K562 (cell line): ENCODE measurements at regions not wholly inside any gene's neighbourhood (a gene's known extent, or its start where the extent isn't known, plus 50 kb on each side); places are given as distances from the start of the nearest gene placed in this dataset.
A peak's percentile ranks its signal among the peaks of the same experiment; 100 is the strongest.

Experiments
- ATAC-seq: fragments of 200-7000 bp; cut with Tn5 transposase; 3 replicates; pipeline ENCODE4 v1.9.1; 2020; ENCODE audit warnings: moderate library complexity
- BruUV-seq: library from RNA; stranded (reverse); fragments of 400-500 nt; replicated peaks from 2 replicates; lab custom pipeline; 2021; lab: Mats Ljungman, UMichigan
- CTCF ChIA-PET: fragments of 300-600 bp; formaldehyde crosslinking; extraction: SDS; loops from one replicate; lab custom pipeline; 2021; ENCODE audit warnings: low intra/inter-chr PET ratio; lab: Yijun Ruan, JAX
- POLR2A ChIA-PET: fragments of 300-600, 350-650 bp; sonication (Branson Sonifier 250); formaldehyde crosslinking; extraction: SDS; loops from one replicate; lab custom pipeline; 2021; ENCODE audit warnings: antibody characterized with exemption, inconsistent platforms; lab: Yijun Ruan, JAX
- DNase-seq, 4 experiments: peaks; one replicate each; pipeline versions ENCODE4 v3.0.0 to v3.0.0-alpha.2; 2011 to 2018; ENCODE audit warnings: low spot score in 3 of 4, mixed read lengths in 3 of 4; ENCODE audit errors: extremely low read depth in 1 of 4
- FAIRE-seq: peaks from 2 replicates; lab custom pipeline; 2011; peaks lifted over from hg19 to GRCh38; lab: Jason Lieb, UNC
- H2AFZ ChIP-seq: 2 replicates; pipeline ENCODE4 v1.6.0; 2011; ENCODE audit warnings: low read depth, low read length, control low read depth, inconsistent platforms
- H3K27ac ChIP-seq: fragments of 200-600 bp; 3 replicates; pipeline ENCODE4 v1.8.0; 2011; ENCODE audit warnings: low read depth, mild to moderate bottlenecking, control low read depth, inconsistent platforms, low read length, moderate library complexity, mixed read lengths; ENCODE audit errors: extremely low read depth
- H3K27me3 ChIP-seq, 2 experiments: fragments of 300-600 bp in 1 of 2; 2 replicates in 1 of 2; 3 replicates in 1 of 2; pipeline versions ENCODE4 v1.6.0 to v1.8.0; 2011; ENCODE audit warnings: inconsistent platforms in 2 of 2, low read length in 2 of 2, mild to moderate bottlenecking in 1 of 2, mixed read lengths in 1 of 2, moderate library complexity in 1 of 2; ENCODE audit not compliant: control insufficient read depth in 2 of 2, insufficient read depth in 2 of 2
- H3K36me3 ChIP-seq: fragments of 300-600 bp; 3 replicates; pipeline ENCODE4 v1.8.0; 2011; ENCODE audit warnings: mild to moderate bottlenecking, low read length, inconsistent platforms; ENCODE audit not compliant: control insufficient read depth, insufficient read depth
- H3K4me1 ChIP-seq, 2 experiments: fragments of 200-600 bp in 1 of 2; replicated peaks in 1 of 2; 2 replicates in 1 of 2; 3 replicates in 1 of 2; pipeline versions ENCODE4 v1.5.1 to v1.8.0; 2011; ENCODE audit warnings: inconsistent platforms in 2 of 2, low read length in 2 of 2, mild to moderate bottlenecking in 1 of 2, mixed read lengths in 1 of 2, moderate library complexity in 1 of 2; ENCODE audit not compliant: control insufficient read depth in 2 of 2, insufficient read depth in 2 of 2
- H3K4me2 ChIP-seq: 2 replicates; pipeline ENCODE4 v1.6.1; 2011; ENCODE audit warnings: low read length, control low read depth, inconsistent platforms, mixed read lengths; ENCODE audit not compliant: insufficient read depth
- H3K4me3 ChIP-seq: fragments of 200-600 bp; sonication (generic), shearing (Covaris generic); 2 replicates; pipeline ENCODE4 v1.5.1; 2016; ENCODE audit warnings: control low read depth, inconsistent platforms
- H3K79me2 ChIP-seq: fragments of 200-600 bp; 3 replicates; pipeline ENCODE4 v1.8.0; 2011; ENCODE audit warnings: low read length, inconsistent platforms; ENCODE audit not compliant: control insufficient read depth, insufficient read depth
- H3K9ac ChIP-seq, 2 experiments: 2 replicates each; pipeline versions ENCODE4 v1.6.0 to v1.6.1; 2011; ENCODE audit warnings: low read depth in 2 of 2, low read length in 2 of 2, control low read depth in 1 of 2, inconsistent platforms in 1 of 2, mild to moderate bottlenecking in 1 of 2, mixed read lengths in 1 of 2; ENCODE audit not compliant: insufficient read depth in 1 of 2
- H3K9me1 ChIP-seq: one replicate; pipeline ENCODE4 v1.6.0; 2011; ENCODE audit warnings: inconsistent platforms, mild to moderate bottlenecking, low read length, moderate library complexity; ENCODE audit not compliant: control insufficient read depth, insufficient read depth
- H3K9me3 ChIP-seq: replicated peaks from 2 replicates; pipeline ENCODE4 v1.5.1; 2011; ENCODE audit warnings: low read depth, low read length, inconsistent platforms; ENCODE audit not compliant: control insufficient read depth, insufficient read depth
- H4K20me1 ChIP-seq: replicated peaks from 2 replicates; pipeline ENCODE4 v1.6.1; 2011; ENCODE audit warnings: low read length, inconsistent platforms, mixed read lengths; ENCODE audit not compliant: control insufficient read depth, insufficient read depth
- BRD4 ChIP-seq: fragments of 200-600 bp; sonication (generic); IDR thresholded peaks from 2 replicates; pipeline ENCODE4 v1.6.1; 2017; ENCODE audit warnings: inconsistent platforms
- EWSR1 ChIP-seq: fragments of 450-650 bp; IDR thresholded peaks from 2 replicates; pipeline ENCODE4 v1.6.1; 2018; ENCODE audit warnings: borderline replicate concordance, mild to moderate bottlenecking, low read depth, moderate library complexity; ENCODE audit not compliant: partially characterized antibody
- GABPA ChIP-seq: fragments of 200-800 bp; sonication (Bioruptor generic); conservative IDR thresholded peaks from 2 replicates; pipeline ENCODE4 v1.6.1; 2016; ENCODE audit warnings: low read depth, missing genetic modification characterization, missing compliant biosample characterization
- RBM25 ChIP-seq: fragments of 200-400 bp; formaldehyde crosslinking; IDR thresholded peaks from 2 replicates; pipeline ENCODE4 v1.6.1; 2018; ENCODE audit warnings: low read length, low read depth, moderate library complexity; ENCODE audit not compliant: severe bottlenecking
- RUNX1 ChIP-seq: sonication (generic); IDR thresholded peaks from 2 replicates; pipeline ENCODE4 v1.6.1; 2016; ENCODE audit warnings: antibody characterized with exemption, low read depth
- TAF9B ChIP-seq: fragments of 450-650 bp; IDR thresholded peaks from 2 replicates; pipeline ENCODE4 v1.6.1; 2018; ENCODE audit warnings: mild to moderate bottlenecking; ENCODE audit not compliant: partially characterized antibody
- ZNF146 ChIP-seq: IDR thresholded peaks from one replicate; pipeline ENCODE4 v1.6.1; 2018; ENCODE audit warnings: missing compliant biosample characterization; ENCODE audit not compliant: unreplicated experiment
- ZNF24 ChIP-seq: fragments of 450-650 bp; IDR thresholded peaks from 2 replicates; pipeline ENCODE4 v1.6.1; 2016
- WGBS: fragments of 100-300 bp; shearing (Covaris generic); methylation state at CpG from one replicate; pipeline ENCODE4 v1.1.6; 2016; ENCODE audit warnings: low coverage, mixed read lengths; ENCODE audit not compliant: insufficient coverage; ENCODE audit errors: missing lambda C conversion rate; 5-methylcytosine and 5-hydroxymethylcytosine counted together
- in situ Hi-C: fragments of 300-500 bp; cut with MboI; formaldehyde crosslinking; loops from 4 replicates; pipeline ENCODE4 v1.15.0; 2018; ENCODE audit warnings: inconsistent platforms, mixed read lengths
- intact Hi-C: fragments of 100-400 bp; cut with micrococcal nuclease; formaldehyde crosslinking; loops from 2 replicates; pipeline ENCODE4 v1.14.2; 2022
- TF ChIP-seq, protein P1 (sequence below): fragments of 450-650 bp; conservative IDR thresholded peaks from 2 replicates; pipeline ENCODE4 v1.6.1; 2016; ENCODE audit warnings: missing genetic modification characterization, low read depth, mild to moderate bottlenecking, control low read depth, missing compliant biosample characterization
- TF ChIP-seq, protein P2 (sequence below): fragments of 250-450 bp; sonication (Bioruptor Pico); IDR thresholded peaks from 2 replicates; pipeline ENCODE4 v1.4.0; 2020; ENCODE audit warnings: mild to moderate bottlenecking, moderate library complexity

- Histone ChIP-seq H3K9me1 (no peaks in the 10 kb centered on the region), H3K4me1 (no peaks in the 10 kb centered on the region), H3K9me3 (no peaks in the 10 kb centered on the region), H2AFZ (no peak overlapping the region), H3K27ac (no peak overlapping the region), H3K27me3 (peaks cover 9 to 31% of the 10 kb centered on the region in 2 experiments; a peak in 4 of 5 replicates), H3K4me3 (no peak overlapping the region), H3K36me3 (no peaks in the 10 kb centered on the region), H3K9ac (no peak overlapping the region)
- in situ Hi-C loops: no loop called here
- BruUV-seq: no TSS peak
- no peak for DNase-seq
- ATAC-seq: no peak
- CTCF ChIA-PET: no interaction called here
- TF ChIP-seq RUNX1 (no peak), RBM25 (peak; percentile 28), ZNF146 (CRISPR knock-in tag) (peak; percentile 82)
- TF ChIP-seq, all 486 proteins: peak for 2
- WGBS: 4% methylated on average over 7 of the region's 7 CpGs
- Histone ChIP-seq H3K4me2 (no peak overlapping the region), H3K79me2 (no peaks in the 10 kb centered on the region), H4K20me1 (no peaks in the 10 kb centered on the region)
- no peak for FAIRE-seq
- intact Hi-C loops: no loop called here
- POLR2A ChIA-PET: no interaction called here
Measured at GRCh38 chr1:5798904-5799303, 193.3 kb downstream of the NPHP4 start.

DNA sequence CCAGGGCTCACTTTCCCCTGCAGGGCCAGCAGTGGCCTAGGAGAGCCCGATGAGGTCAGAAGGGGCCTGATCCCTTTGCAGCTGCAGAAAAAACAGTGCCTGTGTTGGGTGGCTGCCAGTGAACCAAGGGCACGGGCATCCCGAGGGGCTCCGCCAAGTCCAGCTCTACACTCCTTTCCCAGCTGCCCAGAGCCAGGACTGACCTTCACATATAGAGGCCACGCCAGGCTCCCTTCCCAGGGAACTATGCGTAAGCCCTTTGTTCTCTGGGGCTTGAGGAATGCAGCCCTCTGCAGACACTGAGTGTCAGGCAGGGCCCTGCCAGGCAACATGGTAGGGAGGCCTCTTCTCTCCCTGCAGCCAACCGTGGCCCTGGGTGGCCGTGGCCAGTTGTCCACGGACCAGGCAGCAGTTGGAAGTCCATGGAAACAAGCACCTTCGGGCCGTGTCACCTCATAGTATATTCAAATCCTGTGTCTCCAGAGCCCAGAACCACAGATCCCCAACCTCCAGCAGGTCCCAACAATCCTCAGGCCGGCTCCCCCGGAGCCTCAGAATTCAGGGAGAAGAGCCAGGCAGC lies 194.0 kb downstream of the NPHP4 start:
- Histone ChIP-seq H3K36me3 (no peaks in the 10 kb centered on the region), H3K9me3 (no peaks in the 10 kb centered on the region), H3K9ac (no peak overlapping the region; a peak in 1 of 4 replicates), H3K9me1 (no peaks in the 10 kb centered on the region), H3K4me1 (no peaks in the 10 kb centered on the region), H3K4me2 (no peak overlapping the region), H2AFZ (no peak overlapping the region), H4K20me1 (no peaks in the 10 kb centered on the region), H3K4me3 (no peak overlapping the region), H3K27ac (no peak overlapping the region), H3K79me2 (no peaks in the 10 kb centered on the region), H3K27me3 (peaks cover 9 to 31% of the 10 kb centered on the region in 2 experiments; a peak in 4 of 5 replicates)
- peak; percentile 41; the same call in 2 of the 3 replicates for ATAC-seq
- in situ Hi-C loops (no loop called here), intact Hi-C loops (no loop called here)
- POLR2A ChIA-PET: interaction anchor here (0.6 kb wide), 1 partner anchor 29 kb away, joined by 3 read pairs; no protein-coding TSS in a partner anchor
- 3% methylated on average over 13 of the region's 13 CpGs for WGBS
- FAIRE-seq: no peak
- BruUV-seq: no TSS peak
- CTCF ChIA-PET: no interaction called here
- DNase-seq: no peak
- TF ChIP-seq, protein P1, sequence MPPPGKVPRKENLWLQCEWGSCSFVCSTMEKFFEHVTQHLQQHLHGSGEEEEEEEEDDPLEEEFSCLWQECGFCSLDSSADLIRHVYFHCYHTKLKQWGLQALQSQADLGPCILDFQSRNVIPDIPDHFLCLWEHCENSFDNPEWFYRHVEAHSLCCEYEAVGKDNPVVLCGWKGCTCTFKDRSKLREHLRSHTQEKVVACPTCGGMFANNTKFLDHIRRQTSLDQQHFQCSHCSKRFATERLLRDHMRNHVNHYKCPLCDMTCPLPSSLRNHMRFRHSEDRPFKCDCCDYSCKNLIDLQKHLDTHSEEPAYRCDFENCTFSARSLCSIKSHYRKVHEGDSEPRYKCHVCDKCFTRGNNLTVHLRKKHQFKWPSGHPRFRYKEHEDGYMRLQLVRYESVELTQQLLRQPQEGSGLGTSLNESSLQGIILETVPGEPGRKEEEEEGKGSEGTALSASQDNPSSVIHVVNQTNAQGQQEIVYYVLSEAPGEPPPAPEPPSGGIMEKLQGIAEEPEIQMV (tag): no peak
- TF ChIP-seq ZNF24 (no peak), TAF9B (no peak), EWSR1 (no peak), BRD4 (no peak), GABPA (tag) (no peak)
- TF ChIP-seq, protein P2, sequence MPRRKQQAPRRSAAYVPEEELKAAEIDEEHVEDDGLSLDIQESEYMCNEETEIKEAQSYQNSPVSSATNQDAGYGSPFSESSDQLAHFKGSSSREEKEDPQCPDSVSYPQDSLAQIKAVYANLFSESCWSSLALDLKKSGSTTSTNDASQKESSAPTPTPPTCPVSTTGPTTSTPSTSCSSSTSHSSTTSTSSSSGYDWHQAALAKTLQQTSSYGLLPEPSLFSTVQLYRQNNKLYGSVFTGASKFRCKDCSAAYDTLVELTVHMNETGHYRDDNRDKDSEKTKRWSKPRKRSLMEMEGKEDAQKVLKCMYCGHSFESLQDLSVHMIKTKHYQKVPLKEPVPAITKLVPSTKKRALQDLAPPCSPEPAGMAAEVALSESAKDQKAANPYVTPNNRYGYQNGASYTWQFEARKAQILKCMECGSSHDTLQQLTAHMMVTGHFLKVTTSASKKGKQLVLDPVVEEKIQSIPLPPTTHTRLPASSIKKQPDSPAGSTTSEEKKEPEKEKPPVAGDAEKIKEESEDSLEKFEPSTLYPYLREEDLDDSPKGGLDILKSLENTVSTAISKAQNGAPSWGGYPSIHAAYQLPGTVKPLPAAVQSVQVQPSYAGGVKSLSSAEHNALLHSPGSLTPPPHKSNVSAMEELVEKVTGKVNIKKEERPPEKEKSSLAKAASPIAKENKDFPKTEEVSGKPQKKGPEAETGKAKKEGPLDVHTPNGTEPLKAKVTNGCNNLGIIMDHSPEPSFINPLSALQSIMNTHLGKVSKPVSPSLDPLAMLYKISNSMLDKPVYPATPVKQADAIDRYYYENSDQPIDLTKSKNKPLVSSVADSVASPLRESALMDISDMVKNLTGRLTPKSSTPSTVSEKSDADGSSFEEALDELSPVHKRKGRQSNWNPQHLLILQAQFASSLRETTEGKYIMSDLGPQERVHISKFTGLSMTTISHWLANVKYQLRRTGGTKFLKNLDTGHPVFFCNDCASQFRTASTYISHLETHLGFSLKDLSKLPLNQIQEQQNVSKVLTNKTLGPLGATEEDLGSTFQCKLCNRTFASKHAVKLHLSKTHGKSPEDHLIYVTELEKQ (CRISPR knock-in tag): no peak
